K562 (cell line): ENCODE measurements at regions not wholly inside any gene's neighbourhood (a gene's known extent, or its start where the extent isn't known, plus 50 kb on each side); places are given as distances from the start of the nearest gene placed in this dataset.

ENCODE experiments used
- BRF2 ChIP-seq: IDR thresholded peaks from 3 replicates; pipeline ENCODE4 v1.6.1; 2011; ENCODE audit warnings: borderline replicate concordance, mild to moderate bottlenecking; ENCODE audit not compliant: insufficient read length, insufficient read depth
- DACH1 ChIP-seq: fragments of 450-650 bp; IDR thresholded peaks from 2 replicates; pipeline ENCODE4 v1.6.1; 2018; ENCODE audit not compliant: partially characterized antibody
- DLX4 ChIP-seq: fragments of 250-450 bp; sonication (Bioruptor Pico); IDR thresholded peaks from 2 replicates; pipeline ENCODE4 v1.6.1; 2021; ENCODE audit warnings: mild to moderate bottlenecking
- DMBX1 ChIP-seq: fragments of 250-450 bp; sonication (Bioruptor Pico); IDR thresholded peaks from 2 replicates; pipeline ENCODE4 v1.8.0; 2022; ENCODE audit warnings: inconsistent platforms, mild to moderate bottlenecking, moderate library complexity, borderline replicate concordance
- ESRRA ChIP-seq: fragments of 450-650 bp; IDR thresholded peaks from 2 replicates; pipeline ENCODE4 v1.6.1; 2014; ENCODE audit warnings: low read depth, mild to moderate bottlenecking, moderate library complexity, borderline replicate concordance
- KDM4B ChIP-seq, 2 experiments: fragments of 450-650 bp in 1 of 2; sonication (generic) in 1 of 2; IDR thresholded peaks; 2 replicates each; pipeline ENCODE4 v1.6.1; 2016 to 2017; ENCODE audit warnings: borderline replicate concordance in 2 of 2, antibody characterized with exemption in 1 of 2, low read depth in 1 of 2, mild to moderate bottlenecking in 1 of 2
- NR3C1 ChIP-seq: sonication (generic); formaldehyde crosslinking; IDR thresholded peaks from 2 replicates; pipeline ENCODE4 v1.8.1; 2022; ENCODE audit warnings: missing genetic modification reagents
- RAD51 ChIP-seq: fragments of 450-650 bp; IDR thresholded peaks from 2 replicates; pipeline ENCODE4 v1.7.1; 2016; ENCODE audit warnings: low read depth, mild to moderate bottlenecking, borderline replicate concordance
- YY1 ChIP-seq, 3 experiments: IDR thresholded peaks; 2 replicates each; pipeline ENCODE4 v1.6.1; 2011; ENCODE audit warnings: low read length in 2 of 3, mild to moderate bottlenecking in 2 of 3, moderate library complexity in 2 of 3, borderline replicate concordance in 1 of 3, control low read depth in 1 of 3, low read depth in 1 of 3; ENCODE audit not compliant: insufficient read depth in 3 of 3, insufficient replicate concordance in 2 of 3, control insufficient read depth in 1 of 3, insufficient read length in 1 of 3; ENCODE audit errors: extremely low read depth in 1 of 3
- TF ChIP-seq, protein P1 (sequence below), 3 experiments: IDR thresholded peaks in 2 of 3; conservative IDR thresholded peaks in 1 of 3; 2 replicates each; pipeline ENCODE4 v1.5.1; 2011 to 2012; ENCODE audit warnings: low read length in 3 of 3, mild to moderate bottlenecking in 3 of 3, control low read depth in 2 of 3, improper control_type of control experiment in 1 of 3, inconsistent platforms in 1 of 3, low read depth in 1 of 3, mixed read lengths in 1 of 3, moderate library complexity in 1 of 3; ENCODE audit not compliant: insufficient read depth in 2 of 3

DNA sequence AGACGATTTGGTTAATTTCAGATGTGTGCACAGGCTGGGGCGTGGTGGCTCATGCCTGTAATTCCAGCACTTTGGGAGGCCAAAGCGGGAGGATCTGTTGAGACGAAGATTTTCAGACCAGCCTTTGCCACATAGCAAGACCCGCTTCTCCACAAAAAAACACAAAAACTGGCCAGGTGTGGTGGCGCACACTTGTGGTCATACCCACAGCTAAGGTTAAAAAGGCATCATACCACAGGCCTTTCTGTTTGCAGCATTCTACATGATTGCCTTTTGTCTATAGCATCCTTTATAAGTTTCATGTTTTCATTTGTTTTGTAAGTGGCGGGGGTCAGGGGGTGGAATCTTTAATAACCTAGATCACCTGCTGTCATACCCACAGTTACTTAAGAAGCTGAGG lies 239.9 kb upstream of the NOX3 start (continued):
- TF ChIP-seq KDM4B (IDR thresholded peaks at IDR 0.05; ENCODE audit: borderline replicate concordance in 2 of 2, low read depth in 1 of 2) (no peak), DLX4 (CRISPR knock-in tag) (no peak), YY1 (IDR thresholded peaks at IDR 0.05; ENCODE audit: borderline replicate concordance in 1 of 3, control insufficient read depth in 1 of 3, extremely low read depth in 1 of 3, insufficient read depth in 3 of 3, insufficient read length in 1 of 3, insufficient replicate concordance in 2 of 3, low read depth in 1 of 3, low read length in 2 of 3) (no peak), DMBX1 (CRISPR knock-in tag) (no peak), ESRRA (no peak), RAD51 (no peak), DACH1 (no peak), NR3C1 (CRISPR knock-in tag) (no peak), BRF2 (no peak)
- TF ChIP-seq, protein P1, sequence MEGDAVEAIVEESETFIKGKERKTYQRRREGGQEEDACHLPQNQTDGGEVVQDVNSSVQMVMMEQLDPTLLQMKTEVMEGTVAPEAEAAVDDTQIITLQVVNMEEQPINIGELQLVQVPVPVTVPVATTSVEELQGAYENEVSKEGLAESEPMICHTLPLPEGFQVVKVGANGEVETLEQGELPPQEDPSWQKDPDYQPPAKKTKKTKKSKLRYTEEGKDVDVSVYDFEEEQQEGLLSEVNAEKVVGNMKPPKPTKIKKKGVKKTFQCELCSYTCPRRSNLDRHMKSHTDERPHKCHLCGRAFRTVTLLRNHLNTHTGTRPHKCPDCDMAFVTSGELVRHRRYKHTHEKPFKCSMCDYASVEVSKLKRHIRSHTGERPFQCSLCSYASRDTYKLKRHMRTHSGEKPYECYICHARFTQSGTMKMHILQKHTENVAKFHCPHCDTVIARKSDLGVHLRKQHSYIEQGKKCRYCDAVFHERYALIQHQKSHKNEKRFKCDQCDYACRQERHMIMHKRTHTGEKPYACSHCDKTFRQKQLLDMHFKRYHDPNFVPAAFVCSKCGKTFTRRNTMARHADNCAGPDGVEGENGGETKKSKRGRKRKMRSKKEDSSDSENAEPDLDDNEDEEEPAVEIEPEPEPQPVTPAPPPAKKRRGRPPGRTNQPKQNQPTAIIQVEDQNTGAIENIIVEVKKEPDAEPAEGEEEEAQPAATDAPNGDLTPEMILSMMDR (IDR thresholded peaks at IDR 0.05 in 2 of 3, conservative IDR thresholded peaks at IDR 0.05 in 1 of 3; ENCODE audit: insufficient read depth in 2 of 3, low read depth in 1 of 3, low read length in 3 of 3), result no peak
- TF ChIP-seq, all 486 proteins: peak for 0
